ENCODE measurements at regions not wholly inside any gene's neighbourhood (a gene's known extent, or its start where the extent isn't known, plus 50 kb on each side); places are given as distances from the start of the nearest gene placed in this dataset.

GRCh38 chr14:85471744-85472143 is 58.2 kb upstream of the FLRT2 start:
- intact Hi-C loops (cut with DNase I) = no loop called here
- ATAC-seq = peak in 3 of 4 donors; percentile 56 to 81 (median 67)
- Histone ChIP-seq H3K36me3 (no peaks in the 10 kb centered on the region), H3K27me3 (no peaks in the 10 kb centered on the region), H3K9me3 (no peaks in the 10 kb centered on the region), H3K27ac (no peak overlapping the region), H3K4me1 (no peaks in the 10 kb centered on the region), H3K4me3 (no peak overlapping the region)
- no peak for DNase-seq
- 35% methylated on average over 4 of the region's 4 CpGs for WGBS (ENCODE audit: insufficient coverage, low coverage, low lambda C conversion rate, missing lambda C conversion rate)
- TF ChIP-seq, protein P1, sequence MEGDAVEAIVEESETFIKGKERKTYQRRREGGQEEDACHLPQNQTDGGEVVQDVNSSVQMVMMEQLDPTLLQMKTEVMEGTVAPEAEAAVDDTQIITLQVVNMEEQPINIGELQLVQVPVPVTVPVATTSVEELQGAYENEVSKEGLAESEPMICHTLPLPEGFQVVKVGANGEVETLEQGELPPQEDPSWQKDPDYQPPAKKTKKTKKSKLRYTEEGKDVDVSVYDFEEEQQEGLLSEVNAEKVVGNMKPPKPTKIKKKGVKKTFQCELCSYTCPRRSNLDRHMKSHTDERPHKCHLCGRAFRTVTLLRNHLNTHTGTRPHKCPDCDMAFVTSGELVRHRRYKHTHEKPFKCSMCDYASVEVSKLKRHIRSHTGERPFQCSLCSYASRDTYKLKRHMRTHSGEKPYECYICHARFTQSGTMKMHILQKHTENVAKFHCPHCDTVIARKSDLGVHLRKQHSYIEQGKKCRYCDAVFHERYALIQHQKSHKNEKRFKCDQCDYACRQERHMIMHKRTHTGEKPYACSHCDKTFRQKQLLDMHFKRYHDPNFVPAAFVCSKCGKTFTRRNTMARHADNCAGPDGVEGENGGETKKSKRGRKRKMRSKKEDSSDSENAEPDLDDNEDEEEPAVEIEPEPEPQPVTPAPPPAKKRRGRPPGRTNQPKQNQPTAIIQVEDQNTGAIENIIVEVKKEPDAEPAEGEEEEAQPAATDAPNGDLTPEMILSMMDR (IDR thresholded peaks at IDR 0.05) = no peak
- TF ChIP-seq POLR2A (IDR thresholded peaks at IDR 0.05) = no peak

GRCh38 chr14:85474431-85474830 is 55.5 kb upstream of the FLRT2 start:
- TF ChIP-seq, protein P1 (IDR thresholded peaks at IDR 0.05) = no peak
- no peak for TF ChIP-seq POLR2A (IDR thresholded peaks at IDR 0.05)
- 52% methylated on average over 2 of the region's 2 CpGs for WGBS (ENCODE audit: insufficient coverage, low coverage, low lambda C conversion rate, missing lambda C conversion rate)
- intact Hi-C loops (cut with DNase I) = no loop called here
- H3K4me1 ChIP-seq = no peaks in the 10 kb centered on the region
- no peaks in the 10 kb centered on the region for H3K9me3 ChIP-seq
- H3K27ac ChIP-seq = no peak overlapping the region
- H3K4me3 ChIP-seq = no peak overlapping the region
- ATAC-seq (no peak), DNase-seq (no peak)
- H3K36me3 ChIP-seq = no peaks in the 10 kb centered on the region
- H3K27me3 ChIP-seq = no peaks in the 10 kb centered on the region

DNA sequence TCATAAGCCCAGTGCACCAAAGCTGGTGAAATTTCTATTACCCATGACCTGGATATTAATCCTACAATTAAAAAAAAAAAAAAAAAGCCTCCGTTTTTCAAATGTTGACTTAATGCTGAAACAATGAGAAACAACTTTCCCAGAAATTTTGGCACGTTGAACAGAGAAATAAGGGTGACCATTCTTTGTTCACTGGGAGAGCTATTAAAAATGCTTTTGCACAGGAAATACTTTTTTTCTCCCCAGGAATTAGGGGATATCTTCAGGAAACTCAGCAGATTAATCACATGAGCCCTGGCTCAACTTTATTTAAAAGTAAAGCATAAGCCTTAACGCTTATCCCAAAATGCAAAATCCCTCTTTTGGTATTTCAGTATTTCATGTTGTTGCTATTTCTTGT is 54.8 kb upstream of the FLRT2 start:
- Histone ChIP-seq H3K27ac (no peak overlapping the region), H3K9me3 (no peaks in the 10 kb centered on the region), H3K4me3 (no peak overlapping the region), H3K4me1 (no peaks in the 10 kb centered on the region), H3K27me3 (no peaks in the 10 kb centered on the region), H3K36me3 (no peaks in the 10 kb centered on the region)
- DNase-seq = no peak
- TF ChIP-seq, protein P1 (IDR thresholded peaks at IDR 0.05) = no peak
- no peak for TF ChIP-seq POLR2A (IDR thresholded peaks at IDR 0.05)
- 40% methylated on average over 3 of the region's 3 CpGs for WGBS (ENCODE audit: insufficient coverage, low coverage, low lambda C conversion rate, missing lambda C conversion rate)
- ATAC-seq = peak; percentile 35 to 74 (median 66)
- intact Hi-C loops (cut with DNase I) = no loop called here

DNA sequence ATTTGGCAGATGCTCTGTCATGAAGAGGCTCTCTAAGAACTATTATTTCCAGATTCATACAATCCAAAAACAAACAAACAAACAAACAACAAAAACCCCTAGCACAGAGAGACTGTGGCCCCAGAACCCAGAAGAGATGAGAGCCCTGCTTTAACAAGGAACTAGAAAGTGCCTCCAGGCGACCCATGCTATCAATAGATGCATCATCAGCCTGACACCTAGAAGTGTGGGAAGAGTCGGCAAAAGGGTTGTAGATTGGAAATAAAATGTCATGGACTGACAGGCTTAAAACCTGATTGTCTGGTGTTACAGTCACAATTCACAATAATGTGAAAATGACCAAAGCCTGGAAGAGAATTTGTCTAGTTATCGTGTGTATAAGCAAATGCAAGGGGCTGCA is 50.6 kb upstream of the FLRT2 start:
- H3K4me3 ChIP-seq = no peak overlapping the region
- TF ChIP-seq POLR2A (IDR thresholded peaks at IDR 0.05) = no peak
- TF ChIP-seq, protein P1 (IDR thresholded peaks at IDR 0.05) = no peak
- ATAC-seq (no peak), DNase-seq (no peak)
- H3K4me1 ChIP-seq = peaks cover 0 to 5% (median 0%) of the 10 kb centered on the region in 4 donors
- no peaks in the 10 kb centered on the region for H3K27me3 ChIP-seq
- intact Hi-C loops (cut with DNase I) = no loop called here
- H3K27ac ChIP-seq = no peak overlapping the region
- H3K9me3 ChIP-seq = no peaks in the 10 kb centered on the region
- WGBS (ENCODE audit: insufficient coverage, low coverage, low lambda C conversion rate, missing lambda C conversion rate) = 56% methylated on average over 2 of the region's 3 CpGs
- H3K36me3 ChIP-seq = no peaks in the 10 kb centered on the region

DNA sequence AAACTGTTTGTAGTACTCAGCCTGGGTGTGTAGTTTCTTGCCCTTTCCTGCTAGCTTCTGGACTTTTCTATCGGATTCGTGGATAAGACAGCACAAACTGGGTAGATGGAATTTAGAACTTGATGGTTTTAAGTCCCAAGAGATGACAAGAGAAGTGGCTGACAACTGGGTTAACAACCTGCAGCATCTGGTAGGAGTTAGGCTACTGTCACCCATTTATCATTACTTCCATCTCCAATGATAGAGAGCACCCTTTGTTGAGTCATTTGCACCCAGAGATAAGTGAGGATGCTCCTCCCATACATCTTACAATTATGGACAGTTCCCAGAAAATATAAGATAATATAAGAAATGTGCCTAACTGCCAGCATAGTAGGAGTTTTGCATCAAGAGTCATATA is 50.2 kb upstream of the FLRT2 start:
- Histone ChIP-seq H3K9me3 (no peaks in the 10 kb centered on the region), H3K4me1 (peaks cover 0 to 5% (median 0%) of the 10 kb centered on the region in 4 donors), H3K27me3 (no peaks in the 10 kb centered on the region), H3K4me3 (no peak overlapping the region), H3K27ac (no peak overlapping the region), H3K36me3 (no peaks in the 10 kb centered on the region)
- DNase-seq = no peak
- 88% methylated on average over 1 of the region's 2 CpGs for WGBS (ENCODE audit: insufficient coverage, low coverage, low lambda C conversion rate, missing lambda C conversion rate)
- no peak for ATAC-seq
- intact Hi-C loops (cut with DNase I) = no loop called here
- TF ChIP-seq POLR2A (IDR thresholded peaks at IDR 0.05) = no peak
- TF ChIP-seq, protein P1 (IDR thresholded peaks at IDR 0.05) = no peak
